ENCODE measurements at regions not wholly inside any gene's neighbourhood (a gene's known extent, or its start where the extent isn't known, plus 50 kb on each side); places are given as distances from the start of the nearest gene placed in this dataset.

DNA sequence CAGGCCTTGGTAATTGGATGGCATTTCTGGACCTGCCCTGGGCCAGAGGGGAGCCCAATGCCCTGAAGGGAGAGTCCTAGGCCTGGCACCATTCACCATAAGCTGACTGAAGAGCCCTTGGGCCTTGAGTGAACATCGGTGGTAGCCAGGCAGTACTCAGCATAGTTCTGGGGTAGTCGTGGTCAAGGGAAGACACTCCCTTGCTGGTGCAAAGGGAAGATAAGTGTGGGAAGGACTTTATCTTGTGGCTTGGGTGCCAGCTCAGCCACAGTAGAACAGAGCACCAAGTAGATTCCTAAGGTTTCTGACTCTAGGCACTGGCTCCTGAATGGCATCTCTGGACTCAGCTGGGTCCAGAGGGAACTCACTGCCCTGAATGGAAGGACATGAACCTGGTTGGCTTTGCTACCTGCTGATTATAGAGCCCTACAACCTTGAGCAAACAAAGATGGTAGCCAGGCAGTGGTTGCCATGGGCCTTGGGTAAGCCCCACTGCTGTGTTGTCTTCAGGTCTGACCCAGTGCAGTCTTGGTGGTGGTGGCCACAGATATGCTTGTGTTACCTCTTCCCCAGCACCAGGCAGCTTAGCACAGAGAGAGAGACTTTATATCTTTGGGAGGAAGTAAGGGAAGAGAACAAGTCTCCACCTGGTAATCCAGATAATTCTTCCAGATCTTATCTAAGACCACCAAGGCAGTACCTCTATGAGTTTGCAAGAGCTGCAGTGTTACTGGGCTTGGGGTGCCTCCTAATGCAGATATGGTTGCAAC is 83.5 kb downstream of the PRDM13 start:
- TF ChIP-seq ZNF274 (IDR thresholded peaks at IDR 0.05; ENCODE audit: low read depth, low read length) (no peak), YY1 (IDR thresholded peaks at IDR 0.05; ENCODE audit: insufficient read depth, insufficient read length) (no peak), SUZ12 (IDR thresholded peaks at IDR 0.05; ENCODE audit: extremely low read depth, insufficient read depth, insufficient read length) (no peak)
